PFSK-1 (cell line): ENCODE measurements at regions not wholly inside any gene's neighbourhood (a gene's known extent, or its start where the extent isn't known, plus 50 kb on each side); places are given as distances from the start of the nearest gene placed in this dataset.

Source experiments
- FOXP2 ChIP-seq: optimal IDR thresholded peaks from 2 replicates; pipeline ENCODE3; 2011; ENCODE audit warnings: borderline replicate concordance, control low read depth, inconsistent platforms; ENCODE audit not compliant: insufficient read depth; ENCODE audit errors: extremely low read length, extremely low read depth
- POLR2AphosphoS5 ChIP-seq: IDR thresholded peaks from 2 replicates; pipeline ENCODE4 v1.6.1; 2012; ENCODE audit warnings: low read depth, mild to moderate bottlenecking, control low read depth, low read length, moderate library complexity
- SIN3A ChIP-seq: IDR thresholded peaks from 2 replicates; pipeline ENCODE4 v1.6.1; 2012; ENCODE audit warnings: mild to moderate bottlenecking, low read length, moderate library complexity, borderline replicate concordance; ENCODE audit not compliant: insufficient read depth
- TAF1 ChIP-seq: IDR thresholded peaks from 2 replicates; pipeline ENCODE4 v1.6.1; 2012; ENCODE audit warnings: low read length, control low read depth, borderline replicate concordance; ENCODE audit not compliant: insufficient read depth
- TF ChIP-seq, protein P1 (sequence below), 2 experiments: IDR thresholded peaks; 2 replicates each; pipeline versions ENCODE4 v1.6.1 to v1.8.0; 2011 to 2012; ENCODE audit warnings: low read depth in 2 of 2, low read length in 2 of 2, control low read depth in 1 of 2, inconsistent platforms in 1 of 2, mild to moderate bottlenecking in 1 of 2, moderate library complexity in 1 of 2; ENCODE audit not compliant: insufficient read depth in 1 of 2

DNA sequence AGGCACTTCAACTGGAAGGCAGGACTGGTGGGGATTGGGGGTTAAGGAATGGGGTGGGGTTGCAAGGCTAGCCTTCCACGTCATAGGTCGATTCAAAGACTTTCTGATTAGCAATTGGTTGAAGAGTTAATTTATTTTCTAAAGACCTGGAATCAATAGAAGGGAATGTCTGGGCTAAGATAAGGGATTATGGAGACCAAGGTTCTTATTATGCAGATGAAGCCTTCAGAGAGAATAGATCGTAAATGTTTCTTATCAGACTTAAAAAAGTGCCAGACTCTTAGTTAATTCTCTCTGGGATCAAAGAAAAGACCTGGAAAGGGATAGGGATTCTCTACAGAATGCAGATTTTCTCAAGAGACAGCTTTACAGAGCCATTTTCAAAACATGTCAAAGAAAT is 368.0 kb upstream of the DLGAP1 start:
- TF ChIP-seq FOXP2, result no peak
- TF ChIP-seq, protein P1, sequence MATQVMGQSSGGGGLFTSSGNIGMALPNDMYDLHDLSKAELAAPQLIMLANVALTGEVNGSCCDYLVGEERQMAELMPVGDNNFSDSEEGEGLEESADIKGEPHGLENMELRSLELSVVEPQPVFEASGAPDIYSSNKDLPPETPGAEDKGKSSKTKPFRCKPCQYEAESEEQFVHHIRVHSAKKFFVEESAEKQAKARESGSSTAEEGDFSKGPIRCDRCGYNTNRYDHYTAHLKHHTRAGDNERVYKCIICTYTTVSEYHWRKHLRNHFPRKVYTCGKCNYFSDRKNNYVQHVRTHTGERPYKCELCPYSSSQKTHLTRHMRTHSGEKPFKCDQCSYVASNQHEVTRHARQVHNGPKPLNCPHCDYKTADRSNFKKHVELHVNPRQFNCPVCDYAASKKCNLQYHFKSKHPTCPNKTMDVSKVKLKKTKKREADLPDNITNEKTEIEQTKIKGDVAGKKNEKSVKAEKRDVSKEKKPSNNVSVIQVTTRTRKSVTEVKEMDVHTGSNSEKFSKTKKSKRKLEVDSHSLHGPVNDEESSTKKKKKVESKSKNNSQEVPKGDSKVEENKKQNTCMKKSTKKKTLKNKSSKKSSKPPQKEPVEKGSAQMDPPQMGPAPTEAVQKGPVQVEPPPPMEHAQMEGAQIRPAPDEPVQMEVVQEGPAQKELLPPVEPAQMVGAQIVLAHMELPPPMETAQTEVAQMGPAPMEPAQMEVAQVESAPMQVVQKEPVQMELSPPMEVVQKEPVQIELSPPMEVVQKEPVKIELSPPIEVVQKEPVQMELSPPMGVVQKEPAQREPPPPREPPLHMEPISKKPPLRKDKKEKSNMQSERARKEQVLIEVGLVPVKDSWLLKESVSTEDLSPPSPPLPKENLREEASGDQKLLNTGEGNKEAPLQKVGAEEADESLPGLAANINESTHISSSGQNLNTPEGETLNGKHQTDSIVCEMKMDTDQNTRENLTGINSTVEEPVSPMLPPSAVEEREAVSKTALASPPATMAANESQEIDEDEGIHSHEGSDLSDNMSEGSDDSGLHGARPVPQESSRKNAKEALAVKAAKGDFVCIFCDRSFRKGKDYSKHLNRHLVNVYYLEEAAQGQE (IDR thresholded peaks at IDR 0.05; ENCODE audit: insufficient read depth in 1 of 2, low read depth in 2 of 2, low read length in 2 of 2), result no peak
- TF ChIP-seq SIN3A, result no peak
- no peak for TF ChIP-seq TAF1
- no peak for TF ChIP-seq POLR2AphosphoS5

DNA sequence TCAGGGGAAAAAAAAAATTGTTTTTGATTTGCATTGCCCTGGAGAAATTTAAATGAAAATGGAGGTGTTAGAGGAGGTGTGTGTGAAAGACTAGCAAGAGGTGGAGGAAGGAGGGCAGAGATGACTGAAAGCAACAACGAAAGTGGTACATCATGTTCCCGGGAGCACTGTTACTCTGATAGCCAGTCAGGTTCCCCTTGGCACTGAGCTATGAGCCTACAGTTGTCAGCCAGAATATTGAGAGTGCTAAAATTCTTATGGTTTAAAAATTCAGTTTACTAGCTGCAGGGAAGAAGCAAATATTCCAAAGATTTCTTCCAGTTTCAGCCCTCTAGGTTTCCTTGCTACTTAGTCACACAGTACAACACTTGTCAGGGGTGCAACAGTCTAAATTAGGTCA is 366.7 kb upstream of the DLGAP1 start:
- TF ChIP-seq TAF1 (no peak), SIN3A (no peak), FOXP2 (no peak), POLR2AphosphoS5 (no peak)
- TF ChIP-seq, protein P1 (IDR thresholded peaks at IDR 0.05; ENCODE audit: insufficient read depth in 1 of 2, low read depth in 2 of 2, low read length in 2 of 2), result no peak

DNA sequence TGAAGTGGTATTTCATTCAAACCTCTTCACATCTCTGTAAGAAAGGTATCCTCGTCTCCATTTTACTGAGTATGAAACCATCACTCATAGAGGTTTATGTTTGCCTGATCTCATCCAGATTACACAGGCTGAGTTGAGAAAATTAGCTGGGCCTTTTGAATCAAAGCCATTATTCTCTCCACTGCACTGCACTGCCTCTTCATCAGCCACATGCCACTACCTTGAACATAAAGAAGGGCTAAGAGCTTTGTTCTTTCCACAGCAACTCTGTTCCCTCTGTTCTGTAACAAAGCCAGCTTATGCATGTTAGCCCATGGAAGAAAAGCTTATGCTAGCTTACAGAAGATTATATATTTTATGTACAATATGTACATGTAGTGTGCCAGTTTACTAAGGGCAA is 362.6 kb upstream of the DLGAP1 start:
- TF ChIP-seq, protein P1 (IDR thresholded peaks at IDR 0.05; ENCODE audit: insufficient read depth in 1 of 2, low read depth in 2 of 2, low read length in 2 of 2), result no peak
- TF ChIP-seq TAF1 (no peak), FOXP2 (no peak), POLR2AphosphoS5 (no peak), SIN3A (no peak)

DNA sequence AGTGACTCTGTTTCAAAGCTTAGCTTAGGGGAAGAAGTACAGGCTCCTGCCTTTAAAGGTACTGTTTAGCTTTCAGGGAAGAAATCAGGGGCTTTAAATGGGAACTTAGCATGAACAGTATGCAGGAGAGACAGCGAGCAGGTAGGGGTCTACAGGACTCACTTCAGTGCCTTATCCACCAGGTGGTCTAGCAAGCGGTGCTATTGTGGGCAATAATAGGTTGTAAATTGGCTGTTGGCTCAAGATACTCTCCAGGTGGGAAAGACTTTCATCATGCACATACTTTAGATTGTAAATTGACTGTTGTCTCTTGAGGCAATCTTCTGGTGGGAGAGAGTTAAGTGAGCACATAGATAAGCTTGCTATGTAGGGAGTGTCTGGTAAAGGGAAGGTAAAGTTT is 358.6 kb upstream of the DLGAP1 start:
- TF ChIP-seq FOXP2 (no peak), TAF1 (no peak), POLR2AphosphoS5 (no peak), SIN3A (no peak)
- TF ChIP-seq, protein P1 (IDR thresholded peaks at IDR 0.05; ENCODE audit: insufficient read depth in 1 of 2, low read depth in 2 of 2, low read length in 2 of 2), result no peak

DNA sequence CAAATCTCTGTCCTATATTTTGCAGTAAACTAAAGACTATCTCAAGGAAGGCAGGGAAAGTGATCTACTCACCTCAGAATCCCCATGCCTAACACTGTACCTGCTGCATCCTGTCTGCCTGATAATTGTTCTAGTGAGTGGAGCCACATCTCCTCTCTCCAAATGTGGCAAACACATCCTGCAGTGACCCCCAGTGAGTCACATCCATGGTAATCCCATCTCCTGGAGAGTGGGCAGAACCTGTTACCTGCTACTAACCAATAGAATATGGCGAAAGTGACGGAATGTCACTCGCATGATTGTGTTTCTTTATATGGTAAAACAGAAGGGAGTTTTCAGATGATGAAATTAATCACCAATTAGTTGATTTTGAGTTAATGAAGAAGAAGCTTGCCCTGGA is 353.8 kb upstream of the DLGAP1 start:
- TF ChIP-seq SIN3A, result no peak
- no peak for TF ChIP-seq FOXP2
- TF ChIP-seq, protein P1 (IDR thresholded peaks at IDR 0.05; ENCODE audit: insufficient read depth in 1 of 2, low read depth in 2 of 2, low read length in 2 of 2), result no peak
- TF ChIP-seq TAF1, result no peak
- no peak for TF ChIP-seq POLR2AphosphoS5
